ENCODE measurements at regions not wholly inside any gene's neighbourhood (a gene's known extent, or its start where the extent isn't known, plus 50 kb on each side); places are given as distances from the start of the nearest gene placed in this dataset.
"Not testable (repeated sequence)": the region's sequence is repeated elsewhere in the genome, so short reads cannot be mapped to it uniquely, and the experiment has no call there.

DNA sequence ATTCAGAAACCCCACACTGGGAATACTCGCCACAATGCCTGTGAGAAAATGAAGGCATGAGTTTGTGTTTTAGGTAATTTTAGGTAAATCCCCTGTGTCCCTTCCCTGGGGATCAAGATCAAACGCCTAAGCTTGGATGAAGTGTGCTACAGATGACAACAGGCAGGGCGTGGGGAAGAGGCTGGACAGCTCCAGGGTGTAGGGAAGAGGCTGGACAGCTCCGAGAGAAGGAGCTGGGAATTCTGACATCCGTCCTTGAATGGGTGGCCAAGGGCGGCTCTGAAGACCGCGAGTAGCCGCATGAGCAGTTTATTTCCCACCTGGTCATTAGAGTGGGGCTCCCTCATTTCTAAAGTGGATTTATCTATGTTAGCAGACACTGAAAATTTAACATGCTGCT, 109.7 kb downstream of the RAMP3 start:
- H3K9me3 ChIP-seq (ENCODE audit: insufficient read depth, low read depth, low read length) = no peaks in the 10 kb centered on the region; the same call in 1 of the 2 replicates
- no peak overlapping the region for H3K27ac ChIP-seq (ENCODE audit: low read depth, low read length)
- 43% methylated on average over 9 of the region's 9 CpGs for WGBS
- H3K27me3 ChIP-seq (ENCODE audit: insufficient read depth, low read length) = peaks cover 6% of the 10 kb centered on the region
- no peaks in the 10 kb centered on the region for H3K4me1 ChIP-seq (ENCODE audit: insufficient read depth, low read length)
- no peak overlapping the region for H3K4me3 ChIP-seq (ENCODE audit: low read length)
- H3K36me3 ChIP-seq (ENCODE audit: insufficient read depth, low read length) = no peaks in the 10 kb centered on the region
- no peak overlapping the region for H3K9ac ChIP-seq (ENCODE audit: low read depth, low read length)

DNA sequence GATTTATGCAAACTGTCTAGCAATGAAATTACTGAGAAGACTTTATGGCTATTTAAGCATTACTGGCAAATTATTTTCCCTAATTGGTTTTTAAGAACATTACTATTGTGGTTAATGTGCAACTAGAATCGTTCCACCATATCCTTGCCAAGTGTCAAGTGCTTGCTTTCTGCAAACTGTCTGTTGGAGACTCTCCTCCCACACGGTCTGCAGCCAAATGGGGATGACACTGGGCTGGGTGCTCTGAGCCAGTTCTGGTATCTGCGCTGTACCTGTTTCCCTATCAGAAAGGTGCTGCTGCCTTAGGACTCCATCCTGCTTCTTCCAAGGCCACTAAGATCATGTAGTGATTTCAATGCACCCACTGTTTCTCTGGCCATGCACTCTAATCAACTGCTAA, 110.4 kb downstream of the RAMP3 start:
- Histone ChIP-seq H3K9me3 (ENCODE audit: insufficient read depth, low read depth, low read length) (no peaks in the 10 kb centered on the region), H3K27ac (ENCODE audit: low read depth, low read length) (no peak overlapping the region), H3K36me3 (ENCODE audit: insufficient read depth, low read length) (no peaks in the 10 kb centered on the region), H3K27me3 (ENCODE audit: insufficient read depth, low read length) (peaks cover 6% of the 10 kb centered on the region), H3K4me3 (ENCODE audit: low read length) (no peak overlapping the region), H3K9ac (ENCODE audit: low read depth, low read length) (no peak overlapping the region), H3K4me1 (ENCODE audit: insufficient read depth, low read length) (no peaks in the 10 kb centered on the region)
- WGBS = 83% methylated on average over 3 of the region's 3 CpGs

DNA sequence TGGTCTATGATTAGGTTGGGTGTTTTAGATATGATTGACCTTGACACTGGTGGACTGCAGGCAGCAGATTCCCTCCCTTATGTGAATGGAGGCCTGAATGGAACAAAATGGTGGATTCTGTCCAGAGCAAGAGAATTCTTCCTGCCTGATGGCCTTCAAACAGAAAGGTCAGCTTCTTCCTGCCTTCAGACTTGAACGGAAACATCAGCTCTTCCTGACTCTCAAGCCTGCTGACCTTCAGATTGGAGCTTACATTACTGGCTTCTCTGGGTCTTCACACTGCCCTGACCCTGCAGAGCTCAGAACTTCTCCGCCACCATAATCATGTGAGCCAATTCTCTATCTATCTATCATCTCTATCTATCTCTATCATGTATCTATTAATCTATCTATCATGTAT, 111.6 kb downstream of the RAMP3 start:
- H3K27me3 ChIP-seq (ENCODE audit: insufficient read depth, low read length) = peaks cover 6% of the 10 kb centered on the region
- no peaks in the 10 kb centered on the region for H3K4me1 ChIP-seq (ENCODE audit: insufficient read depth, low read length)
- 89% methylated on average over 2 of the region's 2 CpGs for WGBS

DNA sequence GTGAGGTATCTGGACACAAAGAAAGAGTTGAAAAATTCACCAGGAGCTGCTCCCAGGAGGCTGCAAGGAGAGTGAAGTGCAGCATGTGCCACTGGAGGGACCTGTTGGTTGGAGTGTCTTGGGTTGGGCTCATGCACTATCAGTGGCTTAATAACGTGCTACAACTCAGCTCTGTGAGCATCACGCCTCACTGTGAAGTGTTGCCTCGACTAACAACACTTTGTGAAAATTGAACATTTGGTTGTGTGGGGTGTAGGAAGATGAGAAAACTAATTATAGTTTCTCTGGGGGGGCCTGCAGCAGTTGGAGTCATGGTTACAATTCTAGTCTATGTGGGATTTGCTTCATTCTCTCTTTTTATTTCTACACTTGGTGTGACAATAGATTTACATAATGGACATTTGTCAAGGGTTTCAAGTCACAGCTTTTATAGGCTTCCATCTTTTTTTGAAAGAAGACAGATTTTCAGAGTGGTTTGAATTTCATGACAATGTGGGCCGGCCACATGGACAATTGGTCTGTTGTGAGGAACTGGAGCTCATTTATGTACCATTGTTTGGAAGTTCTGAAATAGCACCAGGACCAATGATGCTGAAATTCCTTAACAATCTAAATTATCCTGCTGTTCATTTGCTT, 121.3 kb downstream of the RAMP3 start:
- WGBS = 86% methylated on average over 4 of the region's 4 CpGs

More for the DNA sequence above, 111.6 kb downstream of the RAMP3 start:
- Histone ChIP-seq H3K9ac (ENCODE audit: low read depth, low read length) (no peak overlapping the region), H3K36me3 (ENCODE audit: insufficient read depth, low read length) (no peaks in the 10 kb centered on the region), H3K27ac (ENCODE audit: low read depth, low read length) (no peak overlapping the region), H3K9me3 (ENCODE audit: insufficient read depth, low read depth, low read length) (no peaks in the 10 kb centered on the region), H3K4me3 (ENCODE audit: low read length) (no peak overlapping the region)

DNA sequence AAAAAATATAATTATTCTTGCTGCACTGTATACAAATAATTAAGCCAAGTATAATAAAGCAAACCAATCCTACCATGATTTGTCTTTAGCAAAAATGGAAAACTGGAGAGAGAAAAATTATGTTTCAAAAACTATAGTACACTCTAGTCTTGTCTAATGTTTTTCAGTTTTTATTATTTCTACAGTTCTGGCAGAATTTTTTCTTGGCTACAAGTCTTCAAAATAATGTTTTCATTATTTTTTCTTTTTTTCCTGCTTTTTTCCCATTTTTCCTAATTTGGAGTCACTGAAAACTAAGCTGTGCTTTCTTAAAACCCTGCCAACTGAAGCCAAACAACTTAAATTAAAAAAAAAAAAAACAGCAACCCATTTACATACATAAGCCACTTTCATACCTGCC, 132.0 kb downstream of the RAMP3 start:
- H3K27ac ChIP-seq (ENCODE audit: low read depth, low read length); H3K27me3 ChIP-seq (ENCODE audit: insufficient read depth, low read length); H3K4me3 ChIP-seq (ENCODE audit: low read length); H3K4me1 ChIP-seq (ENCODE audit: insufficient read depth, low read length); H3K36me3 ChIP-seq (ENCODE audit: insufficient read depth, low read length); H3K9ac ChIP-seq (ENCODE audit: low read depth, low read length): not testable (repeated sequence)
- H3K9me3 ChIP-seq (ENCODE audit: insufficient read depth, low read depth, low read length) = peaks cover 17% of the 10 kb centered on the region

More for the DNA sequence above, 121.3 kb downstream of the RAMP3 start:
- Histone ChIP-seq H3K27ac (ENCODE audit: low read depth, low read length) (no peak overlapping the region), H3K9ac (ENCODE audit: low read depth, low read length) (no peak overlapping the region), H3K9me3 (ENCODE audit: insufficient read depth, low read depth, low read length) (no peaks in the 10 kb centered on the region), H3K27me3 (ENCODE audit: insufficient read depth, low read length) (no peaks in the 10 kb centered on the region), H3K4me3 (ENCODE audit: low read length) (no peak overlapping the region), H3K36me3 (ENCODE audit: insufficient read depth, low read length) (no peaks in the 10 kb centered on the region), H3K4me1 (ENCODE audit: insufficient read depth, low read length) (no peaks in the 10 kb centered on the region)

DNA sequence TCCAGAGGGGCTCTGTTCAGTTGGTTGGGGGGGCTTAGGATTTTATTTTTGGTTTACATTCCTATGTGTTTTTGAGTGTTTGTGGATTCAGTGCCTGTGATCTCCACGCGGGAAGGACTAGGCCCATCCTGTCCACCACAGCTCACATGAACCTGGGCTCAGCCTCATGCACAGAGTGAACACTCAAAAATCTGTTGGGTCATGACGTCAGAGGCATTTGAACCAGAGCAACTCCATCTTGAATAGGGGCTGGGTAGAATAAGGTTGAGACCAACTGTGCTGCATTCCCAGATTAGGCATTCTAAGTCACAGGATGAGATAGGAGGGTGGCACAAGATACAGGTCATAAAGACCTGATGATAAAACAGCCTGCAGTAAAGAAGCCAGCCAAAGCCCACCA, 133.3 kb downstream of the RAMP3 start:
- H3K9me3 ChIP-seq (ENCODE audit: insufficient read depth, low read depth, low read length) = peaks cover 17% of the 10 kb centered on the region
- H3K36me3 ChIP-seq (ENCODE audit: insufficient read depth, low read length) = no peaks in the 10 kb centered on the region
- no peaks in the 10 kb centered on the region for H3K4me1 ChIP-seq (ENCODE audit: insufficient read depth, low read length)
- H3K4me3 ChIP-seq (ENCODE audit: low read length) = no peak overlapping the region
- H3K27ac ChIP-seq (ENCODE audit: low read depth, low read length) = no peak overlapping the region
- WGBS = 85% methylated on average over 3 of the region's 3 CpGs
- H3K27me3 ChIP-seq (ENCODE audit: insufficient read depth, low read length) = no peaks in the 10 kb centered on the region
- H3K9ac ChIP-seq (ENCODE audit: low read depth, low read length) = no peak overlapping the region

DNA sequence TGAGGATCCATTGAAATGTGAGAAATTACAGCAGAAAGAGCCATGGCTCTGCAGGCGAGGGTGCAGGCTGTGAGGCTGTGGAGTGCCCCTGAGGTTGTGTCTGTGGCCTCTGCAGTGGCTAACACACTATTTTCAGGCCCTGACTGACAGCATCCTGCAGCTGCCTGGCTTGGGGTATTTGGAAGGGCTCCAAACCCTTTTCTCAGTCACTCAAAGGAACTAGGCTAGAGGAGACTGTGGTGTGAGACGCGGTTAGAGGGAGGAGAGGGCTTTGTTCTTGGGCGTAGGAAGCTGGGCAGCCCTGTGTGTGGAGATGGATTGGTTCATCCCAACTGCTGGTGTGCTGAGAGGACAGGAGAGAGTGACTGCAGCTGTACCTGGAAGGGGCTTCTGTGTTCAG, 134.9 kb downstream of the RAMP3 start:
- Histone ChIP-seq H3K9ac (ENCODE audit: low read depth, low read length) (no peak overlapping the region), H3K27me3 (ENCODE audit: insufficient read depth, low read length) (no peaks in the 10 kb centered on the region), H3K9me3 (ENCODE audit: insufficient read depth, low read depth, low read length) (peaks cover 17% of the 10 kb centered on the region), H3K4me1 (ENCODE audit: insufficient read depth, low read length) (no peaks in the 10 kb centered on the region), H3K27ac (ENCODE audit: low read depth, low read length) (no peak overlapping the region), H3K4me3 (ENCODE audit: low read length) (no peak overlapping the region), H3K36me3 (ENCODE audit: insufficient read depth, low read length) (no peaks in the 10 kb centered on the region)
- WGBS = 91% methylated on average over 4 of the region's 4 CpGs

DNA sequence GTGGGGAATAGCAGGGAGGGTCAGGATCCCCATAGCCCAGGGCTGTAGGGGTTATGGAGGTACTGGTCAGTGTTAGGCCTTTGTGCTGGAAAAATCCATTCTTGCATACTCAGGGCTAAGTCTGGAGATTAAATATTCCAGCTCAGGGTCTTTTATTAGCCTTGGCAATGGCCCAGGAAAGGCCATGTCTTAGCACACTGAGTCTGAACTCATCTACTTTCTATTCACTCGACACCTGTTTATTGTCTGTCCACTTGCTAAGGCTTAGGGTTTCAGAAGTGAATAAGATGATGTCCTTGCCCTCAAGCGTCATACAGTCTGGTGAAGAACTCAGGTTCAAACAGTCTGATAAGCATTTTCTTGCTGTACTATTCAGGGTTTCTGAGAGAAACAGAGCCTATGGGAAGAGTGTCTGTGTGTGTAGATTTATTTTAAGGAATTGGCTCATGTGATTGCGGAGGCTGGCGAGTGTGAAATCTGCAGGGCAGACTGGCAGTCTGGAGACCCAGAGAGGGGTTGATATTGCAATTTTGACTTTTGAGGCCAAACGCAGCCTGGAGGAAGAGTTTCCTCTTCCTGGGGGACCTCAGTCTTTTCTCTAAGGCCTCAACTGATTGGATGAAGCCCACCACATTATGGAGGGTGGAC, 135.8 kb downstream of the RAMP3 start:
- Histone ChIP-seq H3K9ac (ENCODE audit: low read depth, low read length) (no peak overlapping the region), H3K36me3 (ENCODE audit: insufficient read depth, low read length) (no peaks in the 10 kb centered on the region), H3K9me3 (ENCODE audit: insufficient read depth, low read depth, low read length) (peaks cover 9% of the 10 kb centered on the region), H3K27me3 (ENCODE audit: insufficient read depth, low read length) (no peaks in the 10 kb centered on the region), H3K27ac (ENCODE audit: low read depth, low read length) (no peak overlapping the region), H3K4me3 (ENCODE audit: low read length) (no peak overlapping the region), H3K4me1 (ENCODE audit: insufficient read depth, low read length) (no peaks in the 10 kb centered on the region)
- 92% methylated on average over 5 of the region's 5 CpGs for WGBS

DNA sequence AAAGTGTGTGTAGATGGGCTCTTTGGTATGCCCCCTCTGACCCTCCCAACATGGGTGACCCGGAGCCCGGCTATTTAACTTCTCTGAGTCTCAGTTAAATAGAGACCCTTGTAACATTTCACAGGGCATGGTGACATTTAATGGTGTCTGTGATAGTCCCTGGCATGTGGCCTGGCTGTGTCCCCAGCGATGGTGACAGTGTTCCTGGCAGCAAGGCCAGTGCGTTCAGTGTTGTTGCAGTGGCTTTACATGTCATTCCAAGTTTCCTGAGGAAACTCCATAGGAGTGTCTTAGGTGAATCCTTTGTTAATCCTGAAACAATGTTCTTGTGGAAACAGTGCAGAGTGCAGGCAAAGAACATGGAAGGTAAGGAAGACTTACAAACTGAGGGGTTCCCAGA, 137.0 kb downstream of the RAMP3 start:
- no peak overlapping the region for H3K9ac ChIP-seq (ENCODE audit: low read depth, low read length)
- H3K4me1 ChIP-seq (ENCODE audit: insufficient read depth, low read length) = no peaks in the 10 kb centered on the region
- H3K4me3 ChIP-seq (ENCODE audit: low read length) = no peak overlapping the region
- H3K27ac ChIP-seq (ENCODE audit: low read depth, low read length) = no peak overlapping the region
- no peaks in the 10 kb centered on the region for H3K27me3 ChIP-seq (ENCODE audit: insufficient read depth, low read length)
- no peaks in the 10 kb centered on the region for H3K36me3 ChIP-seq (ENCODE audit: insufficient read depth, low read length)
- no peaks in the 10 kb centered on the region for H3K9me3 ChIP-seq (ENCODE audit: insufficient read depth, low read depth, low read length)
- WGBS = 91% methylated on average over 4 of the region's 4 CpGs

DNA sequence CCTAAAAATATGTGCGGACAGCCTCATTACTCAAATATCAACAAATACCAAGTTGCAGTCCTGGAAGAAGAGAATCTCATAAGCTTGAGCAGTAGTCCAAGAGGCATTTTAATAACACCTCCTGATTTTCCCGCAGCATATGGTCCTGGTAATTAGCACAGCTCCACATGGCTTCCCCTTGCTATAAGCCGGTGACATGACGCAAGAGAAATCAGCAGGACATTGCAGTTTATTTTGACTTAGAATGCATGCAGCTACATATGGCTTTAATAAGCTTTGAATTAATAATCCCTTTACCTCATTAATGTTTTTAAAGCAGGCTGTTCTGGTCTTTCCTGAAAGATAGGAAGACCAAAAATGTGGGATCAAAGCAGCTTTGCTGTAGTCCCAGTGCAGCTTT, 137.6 kb downstream of the RAMP3 start:
- no peak overlapping the region for H3K4me3 ChIP-seq (ENCODE audit: low read length)
- no peaks in the 10 kb centered on the region for H3K36me3 ChIP-seq (ENCODE audit: insufficient read depth, low read length)
- over 99% methylated on average over 4 of the region's 4 CpGs for WGBS
- no peak overlapping the region for H3K9ac ChIP-seq (ENCODE audit: low read depth, low read length)
- no peak overlapping the region for H3K27ac ChIP-seq (ENCODE audit: low read depth, low read length)
- no peaks in the 10 kb centered on the region for H3K4me1 ChIP-seq (ENCODE audit: insufficient read depth, low read length)
- H3K9me3 ChIP-seq (ENCODE audit: insufficient read depth, low read depth, low read length) = no peaks in the 10 kb centered on the region
- no peaks in the 10 kb centered on the region for H3K27me3 ChIP-seq (ENCODE audit: insufficient read depth, low read length)

DNA sequence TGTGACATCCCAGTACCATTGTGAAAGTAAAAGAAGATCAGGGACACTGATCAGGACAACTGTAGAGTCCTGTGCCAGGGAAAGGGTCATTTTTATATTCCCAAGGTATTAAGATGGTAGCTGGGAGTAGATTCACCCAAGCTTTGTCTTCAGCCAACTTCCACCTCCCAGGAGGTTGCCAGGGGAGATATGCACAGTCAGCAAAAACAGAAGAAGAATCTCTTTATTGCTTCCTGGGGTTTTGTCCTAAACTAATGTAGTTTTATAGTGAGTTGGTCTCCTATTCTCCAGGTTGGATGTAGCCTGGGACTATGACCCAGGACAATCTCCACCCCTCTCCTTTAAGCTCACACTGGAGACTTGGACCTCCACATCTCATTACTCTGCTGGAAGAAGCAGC, 139.2 kb downstream of the RAMP3 start:
- no peak overlapping the region for H3K27ac ChIP-seq (ENCODE audit: low read depth, low read length)
- no peaks in the 10 kb centered on the region for H3K27me3 ChIP-seq (ENCODE audit: insufficient read depth, low read length)
- no peak overlapping the region for H3K4me3 ChIP-seq (ENCODE audit: low read length)
- H3K36me3 ChIP-seq (ENCODE audit: insufficient read depth, low read length) = no peaks in the 10 kb centered on the region
- H3K9me3 ChIP-seq (ENCODE audit: insufficient read depth, low read depth, low read length) = no peaks in the 10 kb centered on the region
- H3K9ac ChIP-seq (ENCODE audit: low read depth, low read length) = no peak overlapping the region
- no peaks in the 10 kb centered on the region for H3K4me1 ChIP-seq (ENCODE audit: insufficient read depth, low read length)

Data from HUES64 (cell line).